RWPE2 (cell line): ENCODE measurements at regions not wholly inside any gene's neighbourhood (a gene's known extent, or its start where the extent isn't known, plus 50 kb on each side); places are given as distances from the start of the nearest gene placed in this dataset.

Experiments used
- ATAC-seq: fragments of 200-7000 bp; cut with Tn5 transposase; 3 replicates; pipeline ENCODE4 v1.9.1; 2021; ENCODE audit warnings: low read depth
- DNase-seq: peaks from one replicate; pipeline ENCODE4 v3.0.0-alpha.2; 2020; ENCODE audit warnings: low spot score
- H3K27ac ChIP-seq: fragments of 450-650 bp; 2 replicates; pipeline ENCODE4 v1.5.1; 2017; ENCODE audit warnings: mild to moderate bottlenecking; ENCODE audit not compliant: poor library complexity, severe bottlenecking
- H3K27me3 ChIP-seq: fragments of 250-450 bp; sonication (Bioruptor Pico); 2 replicates; pipeline ENCODE4 v1.5.1; 2021; ENCODE audit warnings: mild to moderate bottlenecking, moderate library complexity; ENCODE audit not compliant: insufficient read depth, poor library complexity, severe bottlenecking
- H3K36me3 ChIP-seq: fragments of 250-450 bp; sonication (Bioruptor Pico); 2 replicates; pipeline ENCODE4 v1.5.1; 2020; ENCODE audit warnings: low read depth, mild to moderate bottlenecking, moderate library complexity
- H3K4me1 ChIP-seq: fragments of 250-450 bp; sonication (Bioruptor Pico); 2 replicates; pipeline ENCODE4 v1.5.1; 2021; ENCODE audit warnings: mild to moderate bottlenecking, moderate library complexity; ENCODE audit not compliant: insufficient read depth, poor library complexity, severe bottlenecking
- H3K4me3 ChIP-seq: fragments of 250-450 bp; sonication (Bioruptor Pico); 2 replicates; pipeline ENCODE4 v1.5.1; 2021; ENCODE audit warnings: mild to moderate bottlenecking, moderate library complexity; ENCODE audit not compliant: severe bottlenecking
- H3K9me3 ChIP-seq: fragments of 250-450 bp; sonication (Bioruptor Pico); 2 replicates; pipeline ENCODE4 v1.5.1; 2021; ENCODE audit warnings: mild to moderate bottlenecking, moderate library complexity; ENCODE audit not compliant: severe bottlenecking
- TF ChIP-seq, protein P1 (sequence below): fragments of 450-650 bp; IDR thresholded peaks from one replicate; pipeline ENCODE4 v1.5.1; 2017; ENCODE audit warnings: mild to moderate bottlenecking, moderate library complexity; ENCODE audit not compliant: poor library complexity, severe bottlenecking

DNA sequence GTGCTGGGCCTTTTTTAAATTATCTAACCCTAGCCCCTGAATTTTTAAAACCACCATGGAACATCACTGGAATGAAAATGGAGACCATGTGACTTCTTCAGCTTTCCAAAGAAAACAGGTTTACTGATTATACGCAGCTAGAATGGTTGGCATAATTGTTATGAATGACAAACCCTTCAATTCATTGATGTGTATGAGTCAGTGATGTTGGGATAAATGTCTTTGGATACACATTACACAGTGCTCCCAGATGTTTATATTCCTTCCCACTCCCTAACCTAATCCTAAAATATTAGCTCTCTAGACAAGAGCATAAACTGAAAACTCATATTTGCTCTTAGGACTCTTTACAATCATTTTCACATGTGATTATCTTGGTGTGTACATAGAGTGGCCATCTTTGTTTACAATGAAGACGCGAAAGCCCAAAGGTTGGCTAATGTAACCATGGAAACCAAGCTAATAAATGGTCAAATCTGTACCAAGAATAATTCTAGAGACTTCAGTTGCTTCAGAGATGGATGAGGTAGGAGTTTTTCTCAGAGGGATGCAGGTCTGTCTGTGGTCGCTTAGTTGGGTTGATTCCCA, 131.2 kb upstream of the HMHB1 start:
- DNase-seq = no peak
- no peak for ATAC-seq
- TF ChIP-seq, protein P1, sequence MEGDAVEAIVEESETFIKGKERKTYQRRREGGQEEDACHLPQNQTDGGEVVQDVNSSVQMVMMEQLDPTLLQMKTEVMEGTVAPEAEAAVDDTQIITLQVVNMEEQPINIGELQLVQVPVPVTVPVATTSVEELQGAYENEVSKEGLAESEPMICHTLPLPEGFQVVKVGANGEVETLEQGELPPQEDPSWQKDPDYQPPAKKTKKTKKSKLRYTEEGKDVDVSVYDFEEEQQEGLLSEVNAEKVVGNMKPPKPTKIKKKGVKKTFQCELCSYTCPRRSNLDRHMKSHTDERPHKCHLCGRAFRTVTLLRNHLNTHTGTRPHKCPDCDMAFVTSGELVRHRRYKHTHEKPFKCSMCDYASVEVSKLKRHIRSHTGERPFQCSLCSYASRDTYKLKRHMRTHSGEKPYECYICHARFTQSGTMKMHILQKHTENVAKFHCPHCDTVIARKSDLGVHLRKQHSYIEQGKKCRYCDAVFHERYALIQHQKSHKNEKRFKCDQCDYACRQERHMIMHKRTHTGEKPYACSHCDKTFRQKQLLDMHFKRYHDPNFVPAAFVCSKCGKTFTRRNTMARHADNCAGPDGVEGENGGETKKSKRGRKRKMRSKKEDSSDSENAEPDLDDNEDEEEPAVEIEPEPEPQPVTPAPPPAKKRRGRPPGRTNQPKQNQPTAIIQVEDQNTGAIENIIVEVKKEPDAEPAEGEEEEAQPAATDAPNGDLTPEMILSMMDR = no peak

GRCh38 chr5:143679777-143680176, 132.2 kb upstream of the HMHB1 start:
- Histone ChIP-seq H3K36me3 (no peaks in the 10 kb centered on the region), H3K4me1 (peaks cover under 1% of the 10 kb centered on the region), H3K27ac (no peak overlapping the region), H3K27me3 (no peaks in the 10 kb centered on the region), H3K4me3 (no peak overlapping the region), H3K9me3 (no peaks in the 10 kb centered on the region)
- no peak for DNase-seq
- TF ChIP-seq, protein P1 = no peak
- ATAC-seq = 0 out of 3 replicates have a peak, but pooled peaks have one; percentile 8

More for the DNA sequence above, 131.2 kb upstream of the HMHB1 start:
- H3K9me3 ChIP-seq = no peaks in the 10 kb centered on the region
- no peaks in the 10 kb centered on the region for H3K36me3 ChIP-seq
- no peak overlapping the region for H3K4me3 ChIP-seq
- no peaks in the 10 kb centered on the region for H3K4me1 ChIP-seq
- H3K27ac ChIP-seq = no peak overlapping the region
- no peaks in the 10 kb centered on the region for H3K27me3 ChIP-seq

DNA sequence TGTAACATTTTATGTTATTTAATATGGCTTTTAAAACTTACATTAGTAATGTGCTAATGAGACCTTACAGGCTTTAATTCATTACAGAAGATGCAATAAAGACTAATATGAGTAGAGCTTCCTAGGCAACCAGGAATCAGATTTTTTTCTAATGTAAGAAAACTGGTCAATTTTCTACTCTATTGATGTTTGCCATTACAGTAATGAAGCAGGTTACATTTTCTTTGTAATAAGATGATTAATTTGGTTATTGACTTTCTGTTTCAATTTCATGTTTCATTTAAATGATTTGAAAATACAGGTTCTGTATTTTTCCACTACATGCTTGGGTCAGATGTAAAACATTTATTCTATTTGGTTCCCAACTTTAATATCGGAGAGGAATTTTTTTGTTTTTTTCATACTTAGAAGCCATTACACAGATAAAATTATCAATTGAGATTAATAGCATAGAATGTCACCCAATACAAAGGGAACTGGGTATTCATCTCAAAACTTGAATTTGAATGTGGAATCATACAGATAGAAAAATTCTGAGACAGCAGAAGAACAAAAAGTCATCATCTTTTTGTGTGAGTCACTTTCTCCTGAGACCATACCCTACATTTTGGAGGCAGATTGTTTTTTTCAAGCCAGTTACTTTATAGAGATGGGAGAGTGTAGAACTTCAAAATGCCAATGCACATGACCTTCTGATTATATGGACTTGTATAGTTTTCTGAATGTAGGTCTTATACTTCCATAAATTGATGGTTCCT, 133.6 kb upstream of the HMHB1 start:
- DNase-seq (no peak), ATAC-seq (no peak)
- TF ChIP-seq, protein P1 = no peak
- peaks cover 13% of the 10 kb centered on the region for H3K4me1 ChIP-seq
- H3K4me3 ChIP-seq = no peak overlapping the region
- no peak overlapping the region for H3K27ac ChIP-seq
- no peaks in the 10 kb centered on the region for H3K9me3 ChIP-seq
- no peaks in the 10 kb centered on the region for H3K36me3 ChIP-seq
- H3K27me3 ChIP-seq = no peaks in the 10 kb centered on the region

- DNase-seq (no peak), ATAC-seq (no peak)
- TF ChIP-seq, protein P1 = no peak
- H3K4me1 ChIP-seq = peaks cover 13% of the 10 kb centered on the region
- H3K27me3 ChIP-seq = no peaks in the 10 kb centered on the region
- no peaks in the 10 kb centered on the region for H3K36me3 ChIP-seq
- no peak overlapping the region for H3K4me3 ChIP-seq
- no peaks in the 10 kb centered on the region for H3K9me3 ChIP-seq
- no peak overlapping the region for H3K27ac ChIP-seq
Measured at GRCh38 chr5:143677403-143677802, 134.6 kb upstream of the HMHB1 start.

DNA sequence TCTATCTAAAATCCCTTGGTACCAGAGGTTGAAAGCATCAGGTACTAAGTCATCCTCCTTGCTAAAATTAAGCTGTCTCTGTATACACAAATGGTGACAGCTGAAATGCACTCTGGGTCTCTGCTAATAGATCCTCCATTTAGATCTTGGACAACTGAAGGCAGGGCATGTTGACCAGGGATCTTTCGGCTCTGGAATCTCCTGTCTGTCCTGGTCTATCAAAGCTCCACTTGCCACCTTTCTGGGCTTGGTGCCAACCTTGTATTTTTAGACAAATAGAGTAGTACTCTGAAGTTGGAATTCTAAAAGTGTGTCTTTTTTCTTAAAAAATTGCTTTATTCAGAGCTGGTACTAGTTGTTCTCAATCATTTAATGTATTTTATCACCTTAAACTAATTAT, 135.2 kb upstream of the HMHB1 start:
- Histone ChIP-seq H3K27ac (no peak overlapping the region), H3K36me3 (no peaks in the 10 kb centered on the region), H3K9me3 (no peaks in the 10 kb centered on the region), H3K27me3 (no peaks in the 10 kb centered on the region), H3K4me3 (no peak overlapping the region), H3K4me1 (peaks cover 13% of the 10 kb centered on the region)
- ATAC-seq (no peak), DNase-seq (no peak)
- TF ChIP-seq, protein P1 = no peak
